ENCODE measurements at regions not wholly inside any gene's neighbourhood (a gene's known extent, or its start where the extent isn't known, plus 50 kb on each side); places are given as distances from the start of the nearest gene placed in this dataset.

GRCh38 chr4:100082852-100083251 lies 107.4 kb downstream of the DDIT4L start:
- DNase-seq, result no peak

- DNase-seq, result no peak
Observed at GRCh38 chr4:100081491-100081890, 108.8 kb downstream of the DDIT4L start.

- DNase-seq, result peak; percentile 28
Observed at GRCh38 chr4:100079264-100079663, 111.0 kb downstream of the DDIT4L start.

GRCh38 chr4:100076753-100077152 lies 113.5 kb downstream of the DDIT4L start:
- DNase-seq, result no peak

GRCh38 chr4:100075486-100076270 lies 114.6 kb downstream of the DDIT4L start:
- no peak for DNase-seq

GRCh38 chr4:100075056-100075455 lies 115.2 kb downstream of the DDIT4L start:
- DNase-seq, result no peak

GRCh38 chr4:100071506-100071905 lies 118.8 kb downstream of the DDIT4L start:
- no peak for DNase-seq

GRCh38 chr4:100070868-100071267 lies 119.4 kb downstream of the DDIT4L start:
- no peak for DNase-seq

- no peak for DNase-seq
Observed at GRCh38 chr4:100069207-100069606, 119.1 kb upstream of the H2AZ1 start.

- DNase-seq, result no peak
Observed at GRCh38 chr4:100067255-100067654, 117.2 kb upstream of the H2AZ1 start.

GRCh38 chr4:100063355-100063754 lies 113.3 kb upstream of the H2AZ1 start:
- DNase-seq, result peak; percentile 17

- DNase-seq, result no peak
Observed at GRCh38 chr4:100062921-100063320, 112.8 kb upstream of the H2AZ1 start.

- DNase-seq, result no peak
Observed at GRCh38 chr4:100061835-100062234, 111.8 kb upstream of the H2AZ1 start.

- DNase-seq, result no peak
Observed at GRCh38 chr4:100060765-100061416, 110.8 kb upstream of the H2AZ1 start.

- DNase-seq, result no peak
Observed at GRCh38 chr4:100059467-100059866, 109.4 kb upstream of the H2AZ1 start.

- no peak for DNase-seq
Observed at GRCh38 chr4:100056701-100057100, 106.6 kb upstream of the H2AZ1 start.

GRCh38 chr4:100054071-100054470 lies 104.0 kb upstream of the H2AZ1 start:
- no peak for DNase-seq

- no peak for DNase-seq
Observed at GRCh38 chr4:100049872-100050271, 99.8 kb upstream of the H2AZ1 start.

- no peak for DNase-seq
Observed at GRCh38 chr4:100042711-100043110, 92.6 kb upstream of the H2AZ1 start.

GRCh38 chr4:100042235-100042634 lies 92.2 kb upstream of the H2AZ1 start:
- DNase-seq, result no peak

GRCh38 chr4:100041646-100042045 lies 91.6 kb upstream of the H2AZ1 start:
- DNase-seq, result no peak

GRCh38 chr4:100034023-100034664 lies 84.1 kb upstream of the H2AZ1 start:
- no peak for DNase-seq

GRCh38 chr4:100026066-100026465 lies 76.0 kb upstream of the H2AZ1 start:
- no peak for DNase-seq

- DNase-seq, result no peak
Observed at GRCh38 chr4:100023800-100024199, 73.7 kb upstream of the H2AZ1 start.

Data from CD4-positive, alpha-beta T cell treated with Interleukin-17A for 1 hour (primary cell).